A549 (cell line): ENCODE measurements at regions not wholly inside any gene's neighbourhood (a gene's known extent, or its start where the extent isn't known, plus 50 kb on each side); places are given as distances from the start of the nearest gene placed in this dataset.

Source experiments
- CTCF ChIP-seq: fragments of >200 bp; sonication (Bioruptor Twin); formaldehyde crosslinking; IDR thresholded peaks from 3 replicates; pipeline ENCODE4 v1.5.1; 2016
- HDAC2 ChIP-seq: fragments of 200-600 bp; sonication (generic); IDR thresholded peaks from 2 replicates; pipeline ENCODE4 v1.6.1; 2016
- HMGXB4 ChIP-seq: fragments of 250-450 bp; sonication (Bioruptor Pico); IDR thresholded peaks from 2 replicates; pipeline ENCODE4 v1.5.0; 2021; ENCODE audit warnings: mild to moderate bottlenecking, moderate library complexity, borderline replicate concordance
- MAX ChIP-seq: IDR thresholded peaks from 2 replicates; pipeline ENCODE4 v1.6.1; 2012
- POLR2A ChIP-seq: IDR thresholded peaks from 2 replicates; pipeline ENCODE4 v1.6.1; 2012; ENCODE audit warnings: mild to moderate bottlenecking, low read length
- RFX5 ChIP-seq: fragments of 450-650 bp; IDR thresholded peaks from 2 replicates; pipeline ENCODE4 v1.7.1; 2014; ENCODE audit warnings: antibody characterized with exemption, mild to moderate bottlenecking, moderate library complexity
- ZC3H11A ChIP-seq: fragments of 450-650 bp; IDR thresholded peaks from 2 replicates; pipeline ENCODE4 v1.6.1; 2014; ENCODE audit warnings: antibody characterized with exemption, mild to moderate bottlenecking

- TF ChIP-seq CTCF (no peak), HMGXB4 (CRISPR knock-in tag) (no peak), POLR2A (no peak), HDAC2 (no peak), RFX5 (no peak), ZC3H11A (no peak), MAX (no peak)
Observed at GRCh38 chr4:187179086-187180058, 455.7 kb upstream of the FAT1 start.
